CD4-positive, alpha-beta memory T cell (primary cell): ENCODE measurements at regions not wholly inside any gene's neighbourhood (a gene's known extent, or its start where the extent isn't known, plus 50 kb on each side); places are given as distances from the start of the nearest gene placed in this dataset.

Experiments
- CTCF ChIA-PET: fragments of 350-600 bp; sonication (Branson Sonifier 250); formaldehyde crosslinking; loops from one replicate; lab custom pipeline; 2021; ENCODE audit warnings: inconsistent platforms; ENCODE audit not compliant: partially characterized antibody; lab: Charles Lee
- POLR2A ChIA-PET: fragments of 350-600 bp; sonication (Branson Sonifier 250); formaldehyde crosslinking; loops from one replicate; lab custom pipeline; 2021; ENCODE audit not compliant: partially characterized antibody; lab: Charles Lee
- DNase-seq, 5 donors: peaks; one replicate each; pipeline versions ENCODE4 v3.0.0 to v3.0.0-alpha.2; 2020 to 2022; ENCODE audit warnings: mixed read lengths in 1 of 5
- H3K27ac ChIP-seq: one replicate; pipeline ENCODE4 v1.7.0; 2013; ENCODE audit warnings: low read depth, low read length
- H3K27me3 ChIP-seq: 2 replicates; pipeline ENCODE4 v1.7.0; 2013; ENCODE audit warnings: mild to moderate bottlenecking, low read length, moderate library complexity; ENCODE audit not compliant: insufficient read depth
- H3K36me3 ChIP-seq: 2 replicates; pipeline ENCODE4 v1.7.0; 2013; ENCODE audit warnings: mild to moderate bottlenecking, low read length, moderate library complexity; ENCODE audit not compliant: insufficient read depth
- H3K4me1 ChIP-seq: 2 replicates; pipeline ENCODE4 v1.7.0; 2013; ENCODE audit warnings: mild to moderate bottlenecking, low read length, moderate library complexity; ENCODE audit not compliant: insufficient read depth
- H3K4me3 ChIP-seq, 2 donors: one replicate each; pipeline ENCODE4 v1.7.0; 2013; ENCODE audit warnings: low read length in 2 of 2, mild to moderate bottlenecking in 1 of 2
- H3K9me3 ChIP-seq, 2 donors: one replicate each; pipeline ENCODE4 v1.7.0; 2013; ENCODE audit warnings: low read length in 2 of 2, control low read depth in 1 of 2; ENCODE audit not compliant: control insufficient read depth in 1 of 2
- H3K27ac Mint-ChIP-seq, 7 donors: one replicate each; pipeline ENCODE4 v1.8.0; 2020 to 2021; ENCODE audit warnings: mixed read lengths in 7 of 7, mild to moderate bottlenecking in 6 of 7, inconsistent platforms in 3 of 7, moderate library complexity in 3 of 7
- H3K27me3 Mint-ChIP-seq, 2 donors: one replicate each; pipeline ENCODE4 v1.8.0; 2020 to 2021; ENCODE audit warnings: mixed read lengths in 2 of 2
- H3K36me3 Mint-ChIP-seq, 2 donors: one replicate each; pipeline ENCODE4 v1.8.0; 2020 to 2021; ENCODE audit warnings: mixed read lengths in 2 of 2, inconsistent platforms in 1 of 2, mild to moderate bottlenecking in 1 of 2
- H3K4me1 Mint-ChIP-seq, 4 donors: one replicate each; pipeline ENCODE4 v1.8.0; 2020 to 2021; ENCODE audit warnings: mixed read lengths in 4 of 4, mild to moderate bottlenecking in 1 of 4
- H3K4me3 Mint-ChIP-seq, 8 donors: one replicate each; pipeline ENCODE4 v1.8.0; 2020 to 2021; ENCODE audit warnings: mixed read lengths in 8 of 8, mild to moderate bottlenecking in 7 of 8, moderate library complexity in 6 of 8, inconsistent platforms in 3 of 8
- H3K9me3 Mint-ChIP-seq, 8 donors: one replicate each; pipeline ENCODE4 v1.8.0; 2020 to 2021; ENCODE audit warnings: mixed read lengths in 8 of 8, mild to moderate bottlenecking in 5 of 8, inconsistent platforms in 3 of 8, moderate library complexity in 1 of 8
- intact Hi-C: fragments of 100-400 bp; cut with micrococcal nuclease; formaldehyde crosslinking; loops from one replicate; pipeline ENCODE4 v1.15.1; 2023

DNA sequence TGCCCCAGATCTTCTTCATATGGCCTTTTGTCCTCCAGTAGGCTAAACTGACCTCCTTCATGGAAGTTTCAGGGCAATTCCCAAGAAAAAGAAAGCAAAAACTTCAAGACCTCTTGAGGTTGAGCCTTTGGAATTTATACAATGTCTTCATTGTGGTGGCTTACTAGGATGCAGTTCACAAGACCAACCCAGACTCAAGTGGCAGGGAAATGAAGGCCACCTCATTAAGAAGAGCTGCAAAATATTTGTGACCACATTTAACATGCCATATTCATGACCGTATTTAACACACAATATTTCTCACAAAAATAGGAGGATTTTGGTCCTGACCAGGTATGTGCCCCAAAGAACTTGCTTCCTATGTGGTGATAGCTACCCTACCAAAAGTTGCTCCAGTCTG is 605.5 kb upstream of the PITX2 start:
- DNase-seq: no peak
- Histone ChIP-seq H3K4me1 (no peaks in the 10 kb centered on the region), H3K9me3 (no peaks in the 10 kb centered on the region), H3K27me3 (no peaks in the 10 kb centered on the region), H3K27ac (no peak overlapping the region), H3K4me3 (no peak overlapping the region), H3K36me3 (no peaks in the 10 kb centered on the region)
- Mint-ChIP-seq H3K4me1 (no peaks in the 10 kb centered on the region), H3K9me3 (peaks cover 0 to 4% (median 2%) of the 10 kb centered on the region in 8 donors), H3K27me3 (no peaks in the 10 kb centered on the region), H3K4me3 (no peak overlapping the region), H3K27ac (no peak overlapping the region), H3K36me3 (no peaks in the 10 kb centered on the region)
- intact Hi-C loops: no loop called here
- ChIA-PET CTCF (no interaction called here), POLR2A (no interaction called here)

- Mint-ChIP-seq H3K27ac (no peak overlapping the region), H3K27me3 (no peaks in the 10 kb centered on the region), H3K4me1 (no peaks in the 10 kb centered on the region), H3K4me3 (no peak overlapping the region), H3K9me3 (peaks cover 0 to 4% (median 1%) of the 10 kb centered on the region in 8 donors), H3K36me3 (no peaks in the 10 kb centered on the region)
- intact Hi-C loops: no loop called here
- no peak for DNase-seq
- Histone ChIP-seq H3K4me1 (no peaks in the 10 kb centered on the region), H3K36me3 (no peaks in the 10 kb centered on the region), H3K27me3 (no peaks in the 10 kb centered on the region), H3K27ac (no peak overlapping the region), H3K9me3 (no peaks in the 10 kb centered on the region), H3K4me3 (no peak overlapping the region)
- ChIA-PET CTCF (no interaction called here), POLR2A (no interaction called here)
These were observed 606.0 kb upstream of the PITX2 start for GRCh38 chr4:111228874-111229273.

- Histone ChIP-seq H3K27ac (no peak overlapping the region), H3K4me3 (no peak overlapping the region), H3K4me1 (no peaks in the 10 kb centered on the region), H3K36me3 (no peaks in the 10 kb centered on the region), H3K9me3 (no peaks in the 10 kb centered on the region), H3K27me3 (no peaks in the 10 kb centered on the region)
- ChIA-PET POLR2A (no interaction called here), CTCF (no interaction called here)
- no peak for DNase-seq
- Mint-ChIP-seq H3K27ac (no peak overlapping the region), H3K9me3 (peaks cover 0 to 4% (median 1%) of the 10 kb centered on the region in 8 donors), H3K27me3 (no peaks in the 10 kb centered on the region), H3K4me3 (no peak overlapping the region), H3K4me1 (no peaks in the 10 kb centered on the region), H3K36me3 (no peaks in the 10 kb centered on the region)
- intact Hi-C loops: no loop called here
These were observed 607.4 kb upstream of the PITX2 start for GRCh38 chr4:111230265-111230664.

- Mint-ChIP-seq H3K9me3 (peaks cover 0 to 4% (median 1%) of the 10 kb centered on the region in 8 donors), H3K27me3 (no peaks in the 10 kb centered on the region), H3K27ac (no peak overlapping the region), H3K36me3 (no peaks in the 10 kb centered on the region), H3K4me3 (no peak overlapping the region), H3K4me1 (no peaks in the 10 kb centered on the region)
- no peaks in the 10 kb centered on the region for H3K36me3 ChIP-seq
- no peaks in the 10 kb centered on the region for H3K4me1 ChIP-seq
- ChIA-PET POLR2A (no interaction called here), CTCF (no interaction called here)
- no peak overlapping the region for H3K27ac ChIP-seq
- no peak overlapping the region for H3K4me3 ChIP-seq
- no peaks in the 10 kb centered on the region for H3K9me3 ChIP-seq
- DNase-seq: no peak
- no peaks in the 10 kb centered on the region for H3K27me3 ChIP-seq
- intact Hi-C loops: no loop called here
These were observed 608.4 kb upstream of the PITX2 start for GRCh38 chr4:111231281-111231680.

DNA sequence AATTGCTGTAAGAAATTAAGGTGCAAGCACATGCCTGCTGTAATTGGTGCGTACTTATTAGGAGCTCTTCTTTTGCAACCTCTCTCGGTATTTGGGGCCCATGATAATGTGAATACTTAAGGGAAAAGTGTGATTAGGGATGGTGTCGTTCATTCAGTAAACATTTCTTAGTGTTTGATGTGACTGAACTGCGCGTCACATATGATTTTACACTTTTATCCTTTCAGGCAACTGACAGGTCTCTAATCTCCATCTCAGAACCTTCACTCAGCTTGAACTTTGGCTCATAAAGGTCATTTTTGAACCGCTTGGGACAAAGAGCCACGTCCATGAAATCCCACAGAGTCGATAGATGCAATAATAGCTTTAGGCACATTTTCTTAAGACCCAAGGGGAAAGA is 612.1 kb upstream of the PITX2 start:
- H3K4me3 Mint-ChIP-seq: no peak overlapping the region
- H3K27ac Mint-ChIP-seq: no peak overlapping the region
- ChIA-PET POLR2A (no interaction called here), CTCF (no interaction called here)
- no peaks in the 10 kb centered on the region for H3K4me1 ChIP-seq
- DNase-seq: no peak
- no peak overlapping the region for H3K4me3 ChIP-seq
- intact Hi-C loops: no loop called here
- H3K27ac ChIP-seq: no peak overlapping the region
- no peaks in the 10 kb centered on the region for H3K27me3 Mint-ChIP-seq
- no peaks in the 10 kb centered on the region for H3K36me3 Mint-ChIP-seq
- H3K36me3 ChIP-seq: no peaks in the 10 kb centered on the region
- H3K9me3 Mint-ChIP-seq: peaks cover 0 to 3% (median 0%) of the 10 kb centered on the region in 8 donors
- H3K9me3 ChIP-seq: no peaks in the 10 kb centered on the region
- no peaks in the 10 kb centered on the region for H3K4me1 Mint-ChIP-seq
- H3K27me3 ChIP-seq: no peaks in the 10 kb centered on the region

GRCh38 chr4:111263836-111264235 is 641.0 kb upstream of the PITX2 start:
- no peaks in the 10 kb centered on the region for H3K27me3 Mint-ChIP-seq
- CTCF ChIA-PET: no interaction called here
- H3K27ac Mint-ChIP-seq: no peak overlapping the region

DNA sequence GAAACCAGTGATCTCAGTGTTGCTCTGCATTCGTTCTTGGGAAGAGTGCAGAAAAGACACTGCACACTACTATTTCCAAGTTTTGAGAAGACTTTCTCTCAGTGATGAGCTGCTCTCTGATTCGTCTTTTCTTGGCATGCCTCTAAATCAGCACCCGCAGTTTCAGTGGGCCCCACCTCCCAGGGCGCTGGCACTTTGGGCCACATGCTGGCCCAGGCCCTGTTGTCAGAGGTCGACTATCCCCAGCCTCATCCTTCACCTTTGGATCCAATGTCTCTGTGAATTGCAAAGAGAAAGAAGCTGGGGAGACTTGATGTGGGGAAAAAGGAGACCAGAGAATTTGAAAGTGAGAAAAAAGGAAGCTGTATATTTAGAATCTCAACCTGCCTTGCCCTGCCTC is 644.1 kb upstream of the PITX2 start:
- Mint-ChIP-seq H3K27ac (no peak overlapping the region), H3K36me3 (no peaks in the 10 kb centered on the region), H3K4me1 (no peaks in the 10 kb centered on the region), H3K9me3 (peaks cover 0 to 4% (median 0%) of the 10 kb centered on the region in 8 donors), H3K4me3 (no peak overlapping the region), H3K27me3 (no peaks in the 10 kb centered on the region)
- Histone ChIP-seq H3K4me3 (no peak overlapping the region), H3K4me1 (no peaks in the 10 kb centered on the region), H3K9me3 (no peaks in the 10 kb centered on the region), H3K27ac (no peak overlapping the region), H3K36me3 (no peaks in the 10 kb centered on the region), H3K27me3 (no peaks in the 10 kb centered on the region)
- DNase-seq: no peak
- ChIA-PET CTCF (no interaction called here), POLR2A (no interaction called here)
- intact Hi-C loops: no loop called here

More at GRCh38 chr4:111263836-111264235, 641.0 kb upstream of the PITX2 start:
- intact Hi-C loops: no loop called here
- no peaks in the 10 kb centered on the region for H3K4me1 Mint-ChIP-seq
- H3K27me3 ChIP-seq: no peaks in the 10 kb centered on the region
- H3K4me3 ChIP-seq: no peak overlapping the region
- no peak overlapping the region for H3K27ac ChIP-seq
- no peaks in the 10 kb centered on the region for H3K9me3 ChIP-seq
- no peaks in the 10 kb centered on the region for H3K9me3 Mint-ChIP-seq
- no peak overlapping the region for H3K4me3 Mint-ChIP-seq
- no peaks in the 10 kb centered on the region for H3K4me1 ChIP-seq
- H3K36me3 Mint-ChIP-seq: no peaks in the 10 kb centered on the region
- POLR2A ChIA-PET: no interaction called here
- peak in 1 of 5 donors; percentile 28 for DNase-seq
- H3K36me3 ChIP-seq: no peaks in the 10 kb centered on the region

- no peaks in the 10 kb centered on the region for H3K4me1 Mint-ChIP-seq
- ChIA-PET CTCF (no interaction called here), POLR2A (no interaction called here)
- no peak overlapping the region for H3K4me3 ChIP-seq
- no peaks in the 10 kb centered on the region for H3K27me3 ChIP-seq
- intact Hi-C loops: no loop called here
- H3K4me3 Mint-ChIP-seq: no peak overlapping the region
- H3K27me3 Mint-ChIP-seq: no peaks in the 10 kb centered on the region
- H3K27ac Mint-ChIP-seq: no peak overlapping the region
- H3K36me3 Mint-ChIP-seq: no peaks in the 10 kb centered on the region
- H3K9me3 ChIP-seq: no peaks in the 10 kb centered on the region
- no peaks in the 10 kb centered on the region for H3K36me3 ChIP-seq
- no peak overlapping the region for H3K27ac ChIP-seq
- no peak for DNase-seq
- peaks cover 0 to 4% (median 1%) of the 10 kb centered on the region in 8 donors for H3K9me3 Mint-ChIP-seq
- no peaks in the 10 kb centered on the region for H3K4me1 ChIP-seq
These were observed 644.9 kb upstream of the PITX2 start for GRCh38 chr4:111267786-111268185.
